PC-3 (cell line): ENCODE measurements at regions not wholly inside any gene's neighbourhood (a gene's known extent, or its start where the extent isn't known, plus 50 kb on each side); places are given as distances from the start of the nearest gene placed in this dataset.

ENCODE experiments used
- ATAC-seq: fragments of 200-7000 bp; cut with Tn5 transposase; 2 replicates; pipeline ENCODE4 v1.9.1; 2020; ENCODE audit warnings: mild to moderate bottlenecking, moderate library complexity
- BruUV-seq: library from RNA; stranded (reverse); fragments of 400-500 nt; replicated peaks from 2 replicates; lab custom pipeline; 2021; lab: Mats Ljungman, UMichigan
- CTCF ChIA-PET: fragments of 300-600 bp; sonication (Branson Sonifier 250); formaldehyde crosslinking; loops from one replicate; lab custom pipeline; 2022; ENCODE audit warnings: antibody characterized with exemption; lab: Charles Lee
- POLR2A ChIA-PET: fragments of 300-600 bp; sonication (Branson Sonifier 250); formaldehyde crosslinking; loops from one replicate; lab custom pipeline; 2022; ENCODE audit warnings: antibody characterized with exemption; ENCODE audit not compliant: unreplicated experiment; lab: Charles Lee
- DNase-seq: peaks from one replicate; pipeline ENCODE4 v3.0.0-alpha.2; 2015
- H2AFZ ChIP-seq: fragments of 300-600 bp; sonication (generic); 2 replicates; pipeline ENCODE4 v1.6.0; 2016; ENCODE audit warnings: antibody characterized with exemption, low read length
- H3F3A ChIP-seq: fragments of 300-600 bp; sonication (generic); one replicate; pipeline ENCODE4 v1.6.0; 2017; ENCODE audit warnings: antibody characterized with exemption, low read length, control low read depth, mild to moderate bottlenecking; ENCODE audit not compliant: unreplicated experiment
- H3K27ac ChIP-seq: fragments of 300-600 bp; sonication (generic); 2 replicates; pipeline ENCODE4 v1.5.1; 2016; ENCODE audit warnings: mild to moderate bottlenecking, low read length
- H3K27me3 ChIP-seq: fragments of 300-600 bp; sonication (generic); 2 replicates; pipeline ENCODE4 v1.6.1; 2016; ENCODE audit warnings: low read length, mixed read lengths
- H3K36me3 ChIP-seq: fragments of 300-600 bp; sonication (generic); 2 replicates; pipeline ENCODE4 v1.6.1; 2016; ENCODE audit warnings: low read depth, mixed run types, low read length, mixed read lengths
- H3K4me1 ChIP-seq: fragments of 300-600 bp; sonication (generic); 2 replicates; pipeline ENCODE4 v1.5.1; 2016; ENCODE audit warnings: low read length; ENCODE audit not compliant: insufficient read depth
- H3K4me2 ChIP-seq: fragments of 300-600 bp; sonication (generic); 2 replicates; pipeline ENCODE4 v1.6.0; 2016; ENCODE audit warnings: low read length
- H3K4me3 ChIP-seq: fragments of 300-600 bp; sonication (generic); 2 replicates; pipeline ENCODE4 v1.5.1; 2016; ENCODE audit warnings: mild to moderate bottlenecking, low read length, mixed read lengths
- H3K79me2 ChIP-seq: fragments of 300-600 bp; sonication (generic); 2 replicates; pipeline ENCODE4 v1.6.1; 2017; ENCODE audit warnings: low read length, mixed read lengths
- H3K9ac ChIP-seq: fragments of 300-600 bp; sonication (generic); 2 replicates; pipeline ENCODE4 v1.6.0; 2016; ENCODE audit warnings: mild to moderate bottlenecking, low read length
- H3K9me2 ChIP-seq: fragments of 300-600 bp; sonication (generic); replicated peaks from 2 replicates; pipeline ENCODE4 v1.6.1; 2016; ENCODE audit warnings: mixed run types, low read length, mixed read lengths
- H3K9me3 ChIP-seq: fragments of 300-600 bp; sonication (generic); 2 replicates; pipeline ENCODE4 v1.6.1; 2016; ENCODE audit warnings: low read length, mixed read lengths
- H4K20me1 ChIP-seq: fragments of 300-600 bp; sonication (generic); 2 replicates; pipeline ENCODE4 v1.6.1; 2016; ENCODE audit warnings: low read length, mixed read lengths
- CTCF ChIP-seq: fragments of 300-600 bp; sonication (generic); conservative IDR thresholded peaks from 2 replicates; pipeline ENCODE4 v1.5.1; 2017; ENCODE audit warnings: antibody characterized with exemption, low read depth, mild to moderate bottlenecking, low read length
- EZH2 ChIP-seq: fragments of 300-600 bp; sonication (generic); IDR thresholded peaks from one replicate; pipeline ENCODE4 v1.6.1; 2017; ENCODE audit warnings: antibody characterized with exemption, mild to moderate bottlenecking, low read length; ENCODE audit not compliant: unreplicated experiment
- EZH2phosphoT487 ChIP-seq: fragments of 300-600 bp; sonication (generic); IDR thresholded peaks from 2 replicates; pipeline ENCODE4 v1.6.1; 2018; ENCODE audit warnings: mild to moderate bottlenecking, antibody characterized with exemption, low read length, borderline replicate concordance
- intact Hi-C: fragments of 100-400 bp; cut with micrococcal nuclease; formaldehyde crosslinking; loops from 2 replicates; pipeline ENCODE4 v1.9.0; 2023

DNA sequence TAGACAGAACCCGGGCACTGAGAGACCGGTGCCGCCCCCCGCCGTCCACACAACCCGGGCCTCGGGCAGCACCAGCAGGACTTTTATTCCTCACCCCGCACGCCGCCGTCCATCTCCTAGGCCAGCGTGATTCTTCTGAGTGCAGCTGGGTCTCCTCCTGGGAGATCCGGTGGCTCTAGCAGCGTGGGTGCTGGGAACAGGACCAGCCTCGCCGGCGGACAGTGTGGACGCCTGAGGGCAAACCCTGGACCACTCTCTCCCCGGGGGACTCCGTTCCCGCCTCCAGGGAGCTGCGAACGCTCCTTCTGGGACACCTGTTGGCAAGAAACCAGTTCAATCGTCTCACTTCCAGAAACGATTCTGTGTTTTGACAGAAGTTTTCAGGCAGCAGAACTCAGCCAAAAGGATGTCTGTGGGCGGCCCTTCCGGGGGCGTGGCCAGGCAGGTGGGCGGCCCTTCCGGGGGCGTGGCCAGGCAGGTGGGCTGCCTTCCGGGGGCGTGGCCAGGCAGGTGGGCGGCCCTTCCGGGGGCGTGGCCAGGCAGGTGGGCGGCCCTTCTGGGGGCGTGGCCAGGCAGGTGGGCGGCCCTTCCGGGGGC, 130.7 kb downstream of the DLL1 start:
- DNase-seq, result no peak
- no peaks in the 10 kb centered on the region for H3K27me3 ChIP-seq
- H2AFZ ChIP-seq, result no peak overlapping the region
- no TSS peak for BruUV-seq
- H3K36me3 ChIP-seq, result no peaks in the 10 kb centered on the region
- H3K9ac ChIP-seq, result no peak overlapping the region
- ChIA-PET CTCF (no interaction called here), POLR2A (no interaction called here)
- TF ChIP-seq EZH2 (no peak), CTCF (no peak), EZH2phosphoT487 (no peak)
- no peak overlapping the region for H3K4me2 ChIP-seq
- H3K9me2 ChIP-seq, result no peaks in the 10 kb centered on the region
- H3K79me2 ChIP-seq, result no peaks in the 10 kb centered on the region
- no peaks in the 10 kb centered on the region for H3K9me3 ChIP-seq
- H3K4me3 ChIP-seq, result no peak overlapping the region
- no peak overlapping the region for H3K27ac ChIP-seq
- H4K20me1 ChIP-seq, result no peaks in the 10 kb centered on the region
- ATAC-seq, result no peak
- H3F3A ChIP-seq, result no peaks in the 10 kb centered on the region
- intact Hi-C loops, result no loop called here
- no peaks in the 10 kb centered on the region for H3K4me1 ChIP-seq

GRCh38 chr6:170159022-170159965, 131.6 kb downstream of the DLL1 start:
- no peak overlapping the region for H3K27ac ChIP-seq
- no peaks in the 10 kb centered on the region for H3K27me3 ChIP-seq
- H3K9me3 ChIP-seq, result no peaks in the 10 kb centered on the region
- H2AFZ ChIP-seq, result no peak overlapping the region
- TF ChIP-seq EZH2phosphoT487, result no peak
- no peak for TF ChIP-seq CTCF
- TF ChIP-seq EZH2, result no peak
- H3K36me3 ChIP-seq, result no peaks in the 10 kb centered on the region
- no peak for DNase-seq
- ChIA-PET CTCF (no interaction called here), POLR2A (no interaction called here)
- H3F3A ChIP-seq, result no peaks in the 10 kb centered on the region
- H3K9ac ChIP-seq, result no peak overlapping the region
- no peak for ATAC-seq
- BruUV-seq, result no TSS peak
- intact Hi-C loops, result no loop called here
- no peak overlapping the region for H3K4me2 ChIP-seq
- no peaks in the 10 kb centered on the region for H3K4me1 ChIP-seq
- H3K4me3 ChIP-seq, result no peak overlapping the region
- no peaks in the 10 kb centered on the region for H3K79me2 ChIP-seq
- no peaks in the 10 kb centered on the region for H3K9me2 ChIP-seq
- no peaks in the 10 kb centered on the region for H4K20me1 ChIP-seq
